Dermis blood vessel endothelial cell (primary cell): ENCODE measurements at regions not wholly inside any gene's neighbourhood (a gene's known extent, or its start where the extent isn't known, plus 50 kb on each side); places are given as distances from the start of the nearest gene placed in this dataset.

Experiments
- DNase-seq: peaks from one replicate; pipeline ENCODE4 v3.0.0; 2010

GRCh38 chr2:5751873-5752482 lies 59.8 kb downstream of the SOX11 start:
- no peak for DNase-seq

GRCh38 chr2:5756272-5756671 lies 64.1 kb downstream of the SOX11 start:
- DNase-seq: no peak

- no peak for DNase-seq
These were observed 66.2 kb downstream of the SOX11 start for GRCh38 chr2:5758346-5758745.

- DNase-seq: no peak
These were observed 67.8 kb downstream of the SOX11 start for GRCh38 chr2:5759949-5760348.

GRCh38 chr2:5763531-5763930 lies 71.3 kb downstream of the SOX11 start:
- no peak for DNase-seq

GRCh38 chr2:5764041-5764440 lies 71.9 kb downstream of the SOX11 start:
- DNase-seq: no peak

GRCh38 chr2:5766056-5766455 lies 73.9 kb downstream of the SOX11 start:
- DNase-seq: no peak

GRCh38 chr2:5766561-5766960 lies 74.4 kb downstream of the SOX11 start:
- no peak for DNase-seq

GRCh38 chr2:5777131-5777535 lies 84.9 kb downstream of the SOX11 start:
- no peak for DNase-seq

- no peak for DNase-seq
These were observed 89.5 kb downstream of the SOX11 start for GRCh38 chr2:5781679-5782078.

- DNase-seq: no peak
These were observed 89.9 kb downstream of the SOX11 start for GRCh38 chr2:5782103-5782502.

GRCh38 chr2:5788447-5788846 lies 96.3 kb downstream of the SOX11 start:
- DNase-seq: no peak

GRCh38 chr2:5791371-5791770 lies 99.2 kb downstream of the SOX11 start:
- no peak for DNase-seq

GRCh38 chr2:5794012-5794411 lies 101.8 kb downstream of the SOX11 start:
- no peak for DNase-seq

GRCh38 chr2:5798084-5798483 lies 105.9 kb downstream of the SOX11 start:
- DNase-seq: no peak

GRCh38 chr2:5799348-5799747 lies 107.2 kb downstream of the SOX11 start:
- no peak for DNase-seq

- no peak for DNase-seq
These were observed 111.4 kb downstream of the SOX11 start for GRCh38 chr2:5803547-5803946.

GRCh38 chr2:5818961-5819600 lies 126.9 kb downstream of the SOX11 start:
- DNase-seq: no peak

- DNase-seq: no peak
These were observed 131.9 kb downstream of the SOX11 start for GRCh38 chr2:5824126-5824525.

- no peak for DNase-seq
These were observed 133.5 kb downstream of the SOX11 start for GRCh38 chr2:5825686-5826085.

GRCh38 chr2:5826979-5827655 lies 134.9 kb downstream of the SOX11 start:
- DNase-seq: no peak

- no peak for DNase-seq
These were observed 142.3 kb downstream of the SOX11 start for GRCh38 chr2:5834501-5834900.

GRCh38 chr2:5839550-5839949 lies 147.4 kb downstream of the SOX11 start:
- DNase-seq: no peak

- no peak for DNase-seq
These were observed 148.9 kb downstream of the SOX11 start for GRCh38 chr2:5841126-5841525.
